ENCODE measurements at regions not wholly inside any gene's neighbourhood (a gene's known extent, or its start where the extent isn't known, plus 50 kb on each side); places are given as distances from the start of the nearest gene placed in this dataset.

GRCh38 chr15:37520026-37520425 is 414.4 kb upstream of the TMCO5A start:
- Histone ChIP-seq H3K27ac (no peak overlapping the region), H3K36me3 (ENCODE audit: insufficient read depth) (no peaks in the 10 kb centered on the region), H3K79me2 (ENCODE audit: insufficient read depth, low read depth) (no peaks in the 10 kb centered on the region), H2AFZ (ENCODE audit: low read depth) (no peak overlapping the region), H3K27me3 (ENCODE audit: insufficient read depth, low read depth) (no peaks in the 10 kb centered on the region), H3K4me2 (no peak overlapping the region), H3K9ac (no peak overlapping the region), H3K4me3 (IDR thresholded peaks at IDR 0.05; ENCODE audit: insufficient read depth, low read depth, low read length) (no peak overlapping the region), H3K4me1 (ENCODE audit: low read depth, poor library complexity, severe bottlenecking) (peaks cover 3% of the 10 kb centered on the region), H4K20me1 (ENCODE audit: insufficient read depth) (no peaks in the 10 kb centered on the region)
- TF ChIP-seq CTCF (conservative IDR thresholded peaks at IDR 0.05; ENCODE audit: low read depth, low read length), result no peak

GRCh38 chr15:37520882-37521281 is 413.6 kb upstream of the TMCO5A start:
- H3K4me2 ChIP-seq, result no peak overlapping the region
- no peak overlapping the region for H2AFZ ChIP-seq (ENCODE audit: low read depth)
- H3K4me1 ChIP-seq (ENCODE audit: low read depth, poor library complexity, severe bottlenecking), result peaks cover 3% of the 10 kb centered on the region
- H3K27ac ChIP-seq, result no peak overlapping the region
- H3K4me3 ChIP-seq (IDR thresholded peaks at IDR 0.05; ENCODE audit: insufficient read depth, low read depth, low read length), result no peak overlapping the region
- H3K36me3 ChIP-seq (ENCODE audit: insufficient read depth), result no peaks in the 10 kb centered on the region
- no peak for TF ChIP-seq CTCF (conservative IDR thresholded peaks at IDR 0.05; ENCODE audit: low read depth, low read length)
- no peaks in the 10 kb centered on the region for H4K20me1 ChIP-seq (ENCODE audit: insufficient read depth)
- H3K79me2 ChIP-seq (ENCODE audit: insufficient read depth, low read depth), result no peaks in the 10 kb centered on the region
- no peaks in the 10 kb centered on the region for H3K27me3 ChIP-seq (ENCODE audit: insufficient read depth, low read depth)
- no peak overlapping the region for H3K9ac ChIP-seq

GRCh38 chr15:37524601-37525000 is 409.8 kb upstream of the TMCO5A start:
- H3K4me1 ChIP-seq (ENCODE audit: low read depth, poor library complexity, severe bottlenecking), result peaks cover 12% of the 10 kb centered on the region
- no peaks in the 10 kb centered on the region for H4K20me1 ChIP-seq (ENCODE audit: insufficient read depth)
- H3K4me2 ChIP-seq, result no peak overlapping the region
- TF ChIP-seq CTCF (conservative IDR thresholded peaks at IDR 0.05; ENCODE audit: low read depth, low read length), result no peak
- H3K4me3 ChIP-seq (IDR thresholded peaks at IDR 0.05; ENCODE audit: insufficient read depth, low read depth, low read length), result no peak overlapping the region
- no peaks in the 10 kb centered on the region for H3K79me2 ChIP-seq (ENCODE audit: insufficient read depth, low read depth)
- H3K27me3 ChIP-seq (ENCODE audit: insufficient read depth, low read depth), result no peaks in the 10 kb centered on the region
- no peak overlapping the region for H2AFZ ChIP-seq (ENCODE audit: low read depth)
- no peaks in the 10 kb centered on the region for H3K36me3 ChIP-seq (ENCODE audit: insufficient read depth)
- no peak overlapping the region for H3K9ac ChIP-seq
- H3K27ac ChIP-seq, result no peak overlapping the region

- TF ChIP-seq CTCF (conservative IDR thresholded peaks at IDR 0.05; ENCODE audit: low read depth, low read length), result no peak
- Histone ChIP-seq H3K4me2 (no peak overlapping the region), H3K4me3 (IDR thresholded peaks at IDR 0.05; ENCODE audit: insufficient read depth, low read depth, low read length) (no peak overlapping the region), H3K9ac (no peak overlapping the region), H3K4me1 (ENCODE audit: low read depth, poor library complexity, severe bottlenecking) (peaks cover 9% of the 10 kb centered on the region), H3K79me2 (ENCODE audit: insufficient read depth, low read depth) (no peaks in the 10 kb centered on the region), H3K36me3 (ENCODE audit: insufficient read depth) (no peaks in the 10 kb centered on the region), H2AFZ (ENCODE audit: low read depth) (no peak overlapping the region), H4K20me1 (ENCODE audit: insufficient read depth) (no peaks in the 10 kb centered on the region), H3K27ac (no peak overlapping the region), H3K27me3 (ENCODE audit: insufficient read depth, low read depth) (no peaks in the 10 kb centered on the region)
Measured at GRCh38 chr15:37528432-37528831, 406.0 kb upstream of the TMCO5A start.

All from KMS-11 (cell line).